Adrenal gland (tissue), 9 donors: ENCODE measurements at regions not wholly inside any gene's neighbourhood (a gene's known extent, or its start where the extent isn't known, plus 50 kb on each side); places are given as distances from the start of the nearest gene placed in this dataset.

Experiments used
- DNase-seq, 7 donors: peaks; one replicate each; pipeline ENCODE4 v3.0.0-alpha.2; 2019 to 2020
- H3K27ac ChIP-seq, 5 donors: fragments of 200-600 bp; sonication (generic) in 4 of 5; 1 replicate in 3 of 5; 2 replicates in 2 of 5; pipeline versions ENCODE4 v1.5.1 to v1.8.0; 2016 to 2020; ENCODE audit warnings: mild to moderate bottlenecking in 1 of 5
- H3K27me3 ChIP-seq: fragments of 200-600 bp; 2 replicates; pipeline ENCODE4 v1.8.0; 2021
- H3K36me3 ChIP-seq, 2 donors: fragments of 200-600 bp; replicated peaks in 1 of 2; 1 replicate in 1 of 2; 2 replicates in 1 of 2; pipeline versions ENCODE4 v1.5.1 to v1.8.0; 2018 to 2022
- H3K4me1 ChIP-seq, 2 donors: fragments of 200-600 bp; replicated peaks in 1 of 2; 1 replicate in 1 of 2; 2 replicates in 1 of 2; pipeline versions ENCODE4 v1.5.1 to v1.8.0; 2018 to 2021
- H3K4me3 ChIP-seq, 4 donors: fragments of 200-600 bp; sonication (generic) in 3 of 4; one replicate each; pipeline ENCODE4 v1.5.1; 2016 to 2018
- H3K9me3 ChIP-seq, 3 donors: fragments of 200-600 bp; sonication (generic) in 1 of 3; replicated peaks in 1 of 3; 1 replicate in 2 of 3; 2 replicates in 1 of 3; pipeline versions ENCODE4 v1.5.1 to v1.8.0; 2016 to 2021
- POLR2A ChIP-seq, 2 donors: fragments of 450-650 bp; IDR thresholded peaks; one replicate each; pipeline ENCODE4 v1.6.1; 2017; ENCODE audit warnings: antibody characterized with exemption in 2 of 2, mild to moderate bottlenecking in 2 of 2, moderate library complexity in 1 of 2
- WGBS, 4 donors: extraction: QIAGEN DNeasy Blood & Tissue Kit in 2 of 4; methylation state at CpG; one replicate each; pipeline versions ENCODE4 v1.1.5 to v1.1.7; 2013 to 2017; 5-methylcytosine and 5-hydroxymethylcytosine counted together
- intact Hi-C, 2 donors: fragments of 100-400 bp; cut with DNase I; formaldehyde crosslinking; loops; one replicate each; pipeline versions ENCODE4 v1.14.1 to v1.15.0; 2022 to 2023
- TF ChIP-seq, protein P1 (sequence below), 6 experiments: fragments of 450-650 bp in 4 of 6; fragments of 200-600 bp in 2 of 6; sonication (generic) in 1 of 6; IDR thresholded peaks; 1 replicate in 5 of 6; 2 replicates in 1 of 6; pipeline versions ENCODE4 v1.5.1 to v1.8.0; 2016 to 2021; ENCODE audit warnings: antibody characterized with exemption in 6 of 6, mild to moderate bottlenecking in 2 of 6, moderate library complexity in 1 of 6
- donor health status: healthy with polysubstance abuse.
- donor health status: Bipolar disorder and iron deficiency.
- donor health status: DM: yes; HTN: yes; CAD: no.
- donor health status: DM: no; HTN: no; CAD: no.
- donor health status: DM: no; HTN: no; CAD: no.

DNA sequence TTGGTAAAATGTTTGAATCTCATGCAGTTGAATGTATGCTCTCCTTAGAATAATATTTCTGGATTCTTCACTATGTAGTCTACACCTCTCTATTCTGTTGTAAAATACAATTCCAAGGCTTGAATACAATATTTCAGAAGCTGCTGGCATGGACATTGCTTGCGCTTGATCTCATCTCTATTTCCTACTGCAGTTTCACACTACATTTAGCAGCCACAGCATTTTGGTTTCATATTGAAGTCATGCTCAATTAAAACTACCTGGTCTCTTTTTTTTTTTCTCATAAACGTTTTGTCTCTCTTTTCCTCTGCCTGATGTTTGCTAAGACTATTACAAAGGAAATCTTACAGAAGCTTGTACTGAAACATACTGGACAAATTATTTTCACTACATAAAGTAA is 631.0 kb upstream of the TMPRSS15 start:
- 54 to 63% (median 57%) methylated on average over 2 of the region's 2 CpGs for WGBS, 4 donors
- H3K27ac ChIP-seq, result no peak overlapping the region
- no peaks in the 10 kb centered on the region for H3K9me3 ChIP-seq
- intact Hi-C loops, result no loop called here
- DNase-seq, result no peak
- H3K4me3 ChIP-seq, result no peak overlapping the region
- no peak for TF ChIP-seq POLR2A (IDR thresholded peaks at IDR 0.05)
- TF ChIP-seq, protein P1, sequence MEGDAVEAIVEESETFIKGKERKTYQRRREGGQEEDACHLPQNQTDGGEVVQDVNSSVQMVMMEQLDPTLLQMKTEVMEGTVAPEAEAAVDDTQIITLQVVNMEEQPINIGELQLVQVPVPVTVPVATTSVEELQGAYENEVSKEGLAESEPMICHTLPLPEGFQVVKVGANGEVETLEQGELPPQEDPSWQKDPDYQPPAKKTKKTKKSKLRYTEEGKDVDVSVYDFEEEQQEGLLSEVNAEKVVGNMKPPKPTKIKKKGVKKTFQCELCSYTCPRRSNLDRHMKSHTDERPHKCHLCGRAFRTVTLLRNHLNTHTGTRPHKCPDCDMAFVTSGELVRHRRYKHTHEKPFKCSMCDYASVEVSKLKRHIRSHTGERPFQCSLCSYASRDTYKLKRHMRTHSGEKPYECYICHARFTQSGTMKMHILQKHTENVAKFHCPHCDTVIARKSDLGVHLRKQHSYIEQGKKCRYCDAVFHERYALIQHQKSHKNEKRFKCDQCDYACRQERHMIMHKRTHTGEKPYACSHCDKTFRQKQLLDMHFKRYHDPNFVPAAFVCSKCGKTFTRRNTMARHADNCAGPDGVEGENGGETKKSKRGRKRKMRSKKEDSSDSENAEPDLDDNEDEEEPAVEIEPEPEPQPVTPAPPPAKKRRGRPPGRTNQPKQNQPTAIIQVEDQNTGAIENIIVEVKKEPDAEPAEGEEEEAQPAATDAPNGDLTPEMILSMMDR (IDR thresholded peaks at IDR 0.05), result no peak
- no peaks in the 10 kb centered on the region for H3K4me1 ChIP-seq
- H3K27me3 ChIP-seq, result no peaks in the 10 kb centered on the region
- no peaks in the 10 kb centered on the region for H3K36me3 ChIP-seq

DNA sequence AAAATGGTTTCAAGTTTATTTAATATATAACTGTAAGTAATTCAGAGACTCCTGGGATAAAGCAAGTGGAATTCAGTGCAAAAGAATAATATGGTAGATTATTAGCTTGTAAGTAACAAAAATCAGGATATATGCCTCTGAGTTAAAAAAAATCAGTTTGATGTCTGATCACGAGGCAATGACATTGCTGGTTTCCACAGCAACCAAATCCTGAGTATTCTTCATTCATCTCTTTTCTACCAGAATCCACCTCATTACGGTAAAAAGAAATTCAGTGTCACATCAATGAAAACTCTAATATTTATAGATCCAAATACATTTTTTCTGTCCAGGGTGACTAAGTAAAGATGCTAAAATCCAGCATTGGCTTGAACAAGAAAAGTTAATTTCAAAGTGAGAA is 642.3 kb upstream of the TMPRSS15 start:
- DNase-seq, result no peak
- Histone ChIP-seq H3K9me3 (no peaks in the 10 kb centered on the region), H3K4me3 (no peak overlapping the region), H3K36me3 (no peaks in the 10 kb centered on the region), H3K27ac (no peak overlapping the region), H3K27me3 (no peaks in the 10 kb centered on the region), H3K4me1 (no peaks in the 10 kb centered on the region)
- WGBS, 4 donors, result 23 to 57% (median 28%) methylated on average over 2 of the region's 2 CpGs
- intact Hi-C loops, result no loop called here
- no peak for TF ChIP-seq POLR2A (IDR thresholded peaks at IDR 0.05)
- TF ChIP-seq, protein P1 (IDR thresholded peaks at IDR 0.05), result no peak

GRCh38 chr21:19048098-19048672 is 644.6 kb upstream of the TMPRSS15 start:
- DNase-seq, result no peak
- intact Hi-C loops, result no loop called here
- Histone ChIP-seq H3K27me3 (no peaks in the 10 kb centered on the region), H3K4me1 (no peaks in the 10 kb centered on the region), H3K27ac (no peak overlapping the region), H3K9me3 (no peaks in the 10 kb centered on the region), H3K4me3 (no peak overlapping the region), H3K36me3 (no peaks in the 10 kb centered on the region)
- WGBS, 4 donors, result 56 to 67% (median 61%) methylated on average over 4 of the region's 4 CpGs
- TF ChIP-seq POLR2A (IDR thresholded peaks at IDR 0.05), result no peak
- TF ChIP-seq, protein P1 (IDR thresholded peaks at IDR 0.05), result no peak

- intact Hi-C loops, result no loop called here
- Histone ChIP-seq H3K27ac (no peak overlapping the region), H3K4me1 (no peaks in the 10 kb centered on the region), H3K36me3 (no peaks in the 10 kb centered on the region), H3K9me3 (no peaks in the 10 kb centered on the region), H3K27me3 (no peaks in the 10 kb centered on the region), H3K4me3 (no peak overlapping the region)
- WGBS, 4 donors, result 68 to 79% (median 73%) methylated on average over 4 of the region's 4 CpGs
- no peak for DNase-seq
- no peak for TF ChIP-seq POLR2A (IDR thresholded peaks at IDR 0.05)
- TF ChIP-seq, protein P1 (IDR thresholded peaks at IDR 0.05), result no peak
Observed at GRCh38 chr21:19049567-19049966, 646.0 kb upstream of the TMPRSS15 start.
